ENCODE measurements at regions not wholly inside any gene's neighbourhood (a gene's known extent, or its start where the extent isn't known, plus 50 kb on each side); places are given as distances from the start of the nearest gene placed in this dataset.

DNA sequence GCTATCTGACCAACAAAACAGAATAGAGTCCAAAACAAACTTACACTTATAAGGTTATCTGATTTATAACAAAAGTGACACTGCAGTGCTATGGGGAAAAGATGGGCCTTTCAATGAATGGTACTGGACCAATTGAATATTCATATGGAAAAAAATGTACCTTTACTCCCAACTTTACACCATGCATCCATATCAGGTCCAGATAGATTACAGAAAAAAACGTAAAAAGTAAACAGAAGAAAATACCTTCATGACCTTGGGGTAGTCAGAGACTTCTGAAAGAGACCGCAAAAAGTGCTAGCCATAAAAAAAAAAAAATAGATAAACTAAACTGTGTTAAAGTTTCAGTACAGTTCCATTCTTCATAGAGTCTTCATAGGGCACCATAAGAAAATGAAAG, 308.3 kb downstream of the GXYLT1 start:
- Histone ChIP-seq H3K4me1 (ENCODE audit: control insufficient read depth, insufficient read depth, low read length) (no peaks in the 10 kb centered on the region), H4K5ac (ENCODE audit: low read depth, low read length) (no peak overlapping the region), H2BK15ac (ENCODE audit: low read depth, low read length) (no peak overlapping the region), H2BK120ac (ENCODE audit: low read depth, low read length) (no peak overlapping the region), H3K18ac (ENCODE audit: low read depth, low read length) (no peak overlapping the region), H3K4me2 (ENCODE audit: low read depth, low read length) (no peak overlapping the region), H3K36me3 (ENCODE audit: control insufficient read depth, insufficient read depth, low read length) (no peaks in the 10 kb centered on the region), H3K23ac (ENCODE audit: low read depth, low read length) (no peak overlapping the region), H2AK9ac (replicated peaks; ENCODE audit: low read depth, low read length, poor library complexity) (no peak overlapping the region), H2BK20ac (ENCODE audit: low read depth, low read length) (no peak overlapping the region), H2AK5ac (ENCODE audit: low read depth, low read length) (no peak overlapping the region), H3K4me3 (ENCODE audit: insufficient read depth, low read depth, low read length) (no peak overlapping the region), H3K4ac (ENCODE audit: low read depth, low read length) (no peak overlapping the region), H3K56ac (ENCODE audit: extremely low read depth, insufficient read depth, low read length) (no peak overlapping the region), H3K27me3 (ENCODE audit: control insufficient read depth, insufficient read depth, low read length) (no peaks in the 10 kb centered on the region), H3K14ac (replicated peaks; ENCODE audit: low read depth, low read length) (no peak overlapping the region), H4K20me1 (ENCODE audit: insufficient read depth, low read length) (no peaks in the 10 kb centered on the region), H3K9ac (ENCODE audit: low read depth, low read length) (no peak overlapping the region), H3K27ac (ENCODE audit: insufficient read depth, low read length) (no peak overlapping the region), H3K79me1 (ENCODE audit: low read depth in 1 of 2, low read length in 2 of 2) (no peaks in the 10 kb centered on the region), H2AFZ (replicated peaks; ENCODE audit: low read length, poor library complexity) (no peak overlapping the region), H4K8ac (ENCODE audit: low read depth in 2 of 2, low read length in 2 of 2) (no peak overlapping the region), H2BK5ac (ENCODE audit: low read depth, low read length, poor library complexity, severe bottlenecking) (no peak overlapping the region), H3K9me3 (ENCODE audit: control insufficient read depth, insufficient read depth, low read length) (no peaks in the 10 kb centered on the region), H4K91ac (ENCODE audit: insufficient read depth, low read depth, low read length) (no peak overlapping the region), H3K9me1 (ENCODE audit: insufficient read depth, low read length) (no peaks in the 10 kb centered on the region)
- TF ChIP-seq POLR2A (IDR thresholded peaks at IDR 0.05; ENCODE audit: low read depth, low read length) (no peak), RCOR1 (IDR thresholded peaks at IDR 0.05; ENCODE audit: insufficient replicate concordance, low read length) (no peak), RFX5 (IDR thresholded peaks at IDR 0.05; ENCODE audit: low read depth, low read length) (no peak), FOS (IDR thresholded peaks at IDR 0.05; ENCODE audit: low read depth, low read length) (no peak), BHLHE40 (IDR thresholded peaks at IDR 0.05; ENCODE audit: low read depth, low read length) (no peak), CEBPB (IDR thresholded peaks at IDR 0.05; ENCODE audit: low read depth, low read length) (no peak)
- TF ChIP-seq, protein P1, sequence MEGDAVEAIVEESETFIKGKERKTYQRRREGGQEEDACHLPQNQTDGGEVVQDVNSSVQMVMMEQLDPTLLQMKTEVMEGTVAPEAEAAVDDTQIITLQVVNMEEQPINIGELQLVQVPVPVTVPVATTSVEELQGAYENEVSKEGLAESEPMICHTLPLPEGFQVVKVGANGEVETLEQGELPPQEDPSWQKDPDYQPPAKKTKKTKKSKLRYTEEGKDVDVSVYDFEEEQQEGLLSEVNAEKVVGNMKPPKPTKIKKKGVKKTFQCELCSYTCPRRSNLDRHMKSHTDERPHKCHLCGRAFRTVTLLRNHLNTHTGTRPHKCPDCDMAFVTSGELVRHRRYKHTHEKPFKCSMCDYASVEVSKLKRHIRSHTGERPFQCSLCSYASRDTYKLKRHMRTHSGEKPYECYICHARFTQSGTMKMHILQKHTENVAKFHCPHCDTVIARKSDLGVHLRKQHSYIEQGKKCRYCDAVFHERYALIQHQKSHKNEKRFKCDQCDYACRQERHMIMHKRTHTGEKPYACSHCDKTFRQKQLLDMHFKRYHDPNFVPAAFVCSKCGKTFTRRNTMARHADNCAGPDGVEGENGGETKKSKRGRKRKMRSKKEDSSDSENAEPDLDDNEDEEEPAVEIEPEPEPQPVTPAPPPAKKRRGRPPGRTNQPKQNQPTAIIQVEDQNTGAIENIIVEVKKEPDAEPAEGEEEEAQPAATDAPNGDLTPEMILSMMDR (conservative IDR thresholded peaks at IDR 0.05; ENCODE audit: low read depth, low read length), result no peak
- ChIA-PET POLR2A (ENCODE audit: unreplicated experiment) (no interaction called here), CTCF (no interaction called here)
- WGBS, 2 experiments (ENCODE audit: extremely low coverage in 2 of 2, insufficient read length in 1 of 2), result no CpG with 5 or more reads among the region's 2 CpGs
- in situ Hi-C loops (cut with MboI; ENCODE audit: low sequenced_read_pairs), result no loop called here
- no peak for DNase-seq
- dilution Hi-C loops (cut with HindIII; ENCODE audit: low sequenced_read_pairs, unreplicated experiment), result no loop called here
- no TSS peak for BruUV-seq (replicated peaks)
- no peak for ATAC-seq (ENCODE audit: low read depth)
- intact Hi-C loops (cut with micrococcal nuclease), result no loop called here

All from IMR-90 (cell line).